GM12873 (cell line): ENCODE measurements at regions not wholly inside any gene's neighbourhood (a gene's known extent, or its start where the extent isn't known, plus 50 kb on each side); places are given as distances from the start of the nearest gene placed in this dataset.

Source experiments
- TF ChIP-seq, protein P1 (sequence below): IDR thresholded peaks from 2 replicates; pipeline ENCODE4 v1.5.1; 2012; ENCODE audit warnings: low read depth, mild to moderate bottlenecking, moderate library complexity, low read length, control low read depth; ENCODE audit not compliant: insufficient read depth; ENCODE audit errors: missing control alignments

DNA sequence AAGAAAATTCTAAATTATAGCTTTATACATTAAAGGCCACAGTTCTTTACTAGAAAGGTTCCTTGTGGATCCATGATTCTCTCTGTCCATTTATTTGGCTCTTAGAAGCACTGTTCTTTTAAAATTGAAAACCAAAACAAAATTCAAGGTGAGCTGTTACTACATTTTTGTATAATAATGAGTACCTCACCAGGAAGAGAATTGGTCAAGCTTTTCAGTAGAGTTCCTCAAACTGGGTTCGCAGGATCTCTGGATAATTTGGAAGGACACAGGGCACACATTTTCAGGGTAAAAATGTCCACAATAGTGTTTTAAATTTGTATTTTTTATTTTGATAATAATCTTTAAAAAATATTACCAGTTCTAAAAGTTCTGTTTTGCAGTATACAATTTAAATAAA, 93.0 kb downstream of the PPP1R3A start:
- TF ChIP-seq, protein P1, sequence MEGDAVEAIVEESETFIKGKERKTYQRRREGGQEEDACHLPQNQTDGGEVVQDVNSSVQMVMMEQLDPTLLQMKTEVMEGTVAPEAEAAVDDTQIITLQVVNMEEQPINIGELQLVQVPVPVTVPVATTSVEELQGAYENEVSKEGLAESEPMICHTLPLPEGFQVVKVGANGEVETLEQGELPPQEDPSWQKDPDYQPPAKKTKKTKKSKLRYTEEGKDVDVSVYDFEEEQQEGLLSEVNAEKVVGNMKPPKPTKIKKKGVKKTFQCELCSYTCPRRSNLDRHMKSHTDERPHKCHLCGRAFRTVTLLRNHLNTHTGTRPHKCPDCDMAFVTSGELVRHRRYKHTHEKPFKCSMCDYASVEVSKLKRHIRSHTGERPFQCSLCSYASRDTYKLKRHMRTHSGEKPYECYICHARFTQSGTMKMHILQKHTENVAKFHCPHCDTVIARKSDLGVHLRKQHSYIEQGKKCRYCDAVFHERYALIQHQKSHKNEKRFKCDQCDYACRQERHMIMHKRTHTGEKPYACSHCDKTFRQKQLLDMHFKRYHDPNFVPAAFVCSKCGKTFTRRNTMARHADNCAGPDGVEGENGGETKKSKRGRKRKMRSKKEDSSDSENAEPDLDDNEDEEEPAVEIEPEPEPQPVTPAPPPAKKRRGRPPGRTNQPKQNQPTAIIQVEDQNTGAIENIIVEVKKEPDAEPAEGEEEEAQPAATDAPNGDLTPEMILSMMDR: no peak

DNA sequence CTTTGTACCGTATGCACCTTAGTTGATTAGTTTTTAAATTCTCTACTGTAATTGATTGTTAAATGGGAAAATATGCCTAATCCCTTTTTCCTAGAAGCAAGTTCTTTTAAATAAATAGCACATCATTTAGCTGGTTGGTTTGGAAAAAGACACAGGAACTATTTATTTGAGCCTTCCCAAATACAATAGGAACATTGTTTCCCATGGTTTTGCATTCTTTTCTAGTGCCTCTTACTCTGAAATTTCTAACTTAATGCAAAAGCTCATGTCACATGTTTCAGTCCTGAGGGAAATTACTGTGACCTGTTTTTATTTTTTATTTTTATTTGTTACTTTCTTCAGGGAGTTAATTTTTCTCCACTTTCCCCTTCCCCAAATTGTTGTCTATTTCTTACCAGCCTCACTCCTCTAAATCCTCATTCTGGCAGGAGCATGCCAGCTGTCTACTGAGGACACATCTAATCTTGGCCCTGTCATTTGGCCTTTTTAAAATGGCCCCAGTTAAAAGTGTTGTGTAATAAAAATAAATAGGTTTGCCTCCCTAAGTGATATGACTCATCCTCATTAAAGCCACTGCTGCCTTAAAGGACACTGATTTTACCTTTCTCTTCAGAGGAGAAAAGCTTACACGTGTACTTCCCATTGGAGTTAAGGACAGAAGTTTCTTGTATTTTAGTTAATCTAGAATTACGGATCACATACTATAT, 94.5 kb downstream of the PPP1R3A start:
- TF ChIP-seq, protein P1: no peak

DNA sequence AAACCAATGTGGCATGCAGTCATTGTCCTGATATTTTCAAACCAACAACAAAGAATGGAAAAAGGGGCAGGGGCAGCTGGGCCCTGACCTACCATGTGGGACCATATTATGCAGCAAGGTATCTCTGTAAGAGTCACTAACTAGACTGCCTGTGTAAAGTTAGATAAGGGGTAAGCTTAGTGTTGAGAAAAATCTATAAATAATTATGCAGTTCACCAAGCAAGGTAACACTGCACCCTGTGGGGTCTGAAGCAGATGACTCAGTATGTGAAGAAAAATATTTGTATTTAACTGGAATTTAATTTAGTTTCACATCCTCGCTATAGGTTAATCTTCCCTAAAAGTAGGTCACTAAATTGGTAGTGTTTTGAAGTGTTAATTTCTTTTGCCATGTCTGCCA, 99.3 kb downstream of the PPP1R3A start:
- TF ChIP-seq, protein P1: no peak

DNA sequence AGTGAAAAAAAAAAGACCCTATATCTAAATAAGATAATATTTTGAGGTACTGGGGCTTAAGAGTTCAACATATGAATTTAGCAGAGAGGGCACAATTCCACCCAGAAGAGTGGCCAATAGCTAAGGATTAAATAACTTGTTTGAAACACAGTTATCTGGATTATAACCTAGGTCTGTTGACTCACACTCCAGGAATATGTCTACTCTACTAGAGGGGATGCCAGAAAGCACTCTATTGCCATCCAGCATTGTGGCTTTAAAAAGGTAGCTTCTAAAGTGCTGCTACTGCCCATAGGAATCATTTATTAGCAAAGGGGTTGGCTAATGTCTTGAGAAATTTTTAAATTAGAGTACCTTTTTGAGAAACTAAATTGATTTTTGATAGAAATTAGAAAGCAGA, 102.2 kb downstream of the PPP1R3A start:
- TF ChIP-seq, protein P1: no peak

DNA sequence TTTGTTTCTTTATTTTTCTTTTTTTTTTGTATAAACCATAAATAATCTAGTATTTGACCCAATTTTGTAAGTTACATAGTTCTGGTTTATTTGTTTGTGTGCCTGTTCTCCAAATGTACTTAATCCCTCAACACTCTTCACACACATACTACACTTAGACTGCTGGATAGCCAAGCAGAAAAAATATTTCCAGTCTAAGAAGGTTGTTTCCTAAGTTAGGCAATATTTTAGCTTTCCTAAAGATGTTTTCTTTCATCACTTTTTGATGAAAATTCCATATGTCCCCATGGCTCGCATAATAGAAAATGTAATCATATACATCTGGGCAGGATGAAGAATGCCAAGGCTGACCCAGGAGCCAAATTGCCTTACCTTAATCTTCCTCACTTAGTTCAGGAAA, 105.3 kb downstream of the PPP1R3A start:
- TF ChIP-seq, protein P1: no peak

DNA sequence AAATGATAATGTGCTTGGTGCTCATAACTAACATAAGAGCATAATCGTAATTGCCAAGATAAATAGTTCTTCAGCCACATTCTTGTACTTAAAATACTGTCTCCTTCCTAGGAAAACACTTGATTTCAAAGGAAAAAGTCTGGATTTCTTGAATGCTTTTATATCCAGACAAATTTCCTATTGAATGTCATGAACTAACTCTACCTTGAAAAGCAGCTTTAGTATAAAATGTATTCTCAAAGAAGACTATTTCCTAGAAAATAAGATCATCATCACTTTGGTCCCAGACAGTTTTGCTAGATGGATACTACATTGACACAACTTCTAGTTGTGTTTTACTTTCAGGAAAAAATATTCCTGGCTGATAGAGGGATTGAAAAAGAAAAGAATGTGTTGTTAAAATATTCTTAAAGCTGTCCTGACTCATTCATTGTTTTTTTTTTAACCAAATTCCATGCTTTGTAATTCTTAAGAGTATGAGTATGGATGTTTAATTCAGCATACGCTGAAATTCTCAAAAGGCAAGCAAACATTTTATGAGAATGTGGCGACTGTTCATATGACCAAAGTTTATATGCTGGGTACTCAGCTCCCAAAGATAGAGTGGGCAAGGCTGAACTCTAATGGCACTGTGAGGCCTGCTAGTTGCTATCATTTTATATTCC, 106.1 kb downstream of the PPP1R3A start:
- TF ChIP-seq, protein P1: no peak

DNA sequence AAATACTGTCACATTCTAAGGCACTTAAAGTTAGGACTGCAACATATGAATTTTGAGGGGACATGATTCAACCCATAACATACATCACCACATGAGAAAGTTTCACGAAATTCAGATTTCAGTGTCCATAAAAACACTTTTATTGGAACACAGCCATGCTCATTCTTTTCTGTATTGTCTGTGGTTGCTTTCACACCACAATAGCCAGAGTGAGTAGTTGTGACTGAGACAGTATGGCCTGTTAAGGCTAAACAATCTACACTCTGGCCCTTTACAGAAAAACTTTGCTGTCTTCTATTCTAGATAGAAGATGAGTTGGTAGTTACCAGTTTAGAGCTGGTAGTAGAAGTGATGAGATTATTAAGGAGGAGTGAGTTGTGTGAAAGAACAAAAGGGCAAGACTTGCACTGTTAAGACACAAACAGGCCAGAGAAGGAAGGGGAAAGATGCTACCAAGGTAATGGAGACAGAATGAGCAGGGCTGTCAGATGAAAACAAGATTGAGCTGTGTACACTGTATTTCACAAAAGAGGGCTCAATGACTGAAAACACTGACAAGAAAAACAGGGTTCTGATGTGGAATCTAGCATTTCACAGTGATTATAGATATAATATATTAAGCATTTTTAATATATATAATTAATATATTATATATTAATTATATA, 108.6 kb downstream of the PPP1R3A start:
- TF ChIP-seq, protein P1: no peak
